ENCODE measurements at regions not wholly inside any gene's neighbourhood (a gene's known extent, or its start where the extent isn't known, plus 50 kb on each side); places are given as distances from the start of the nearest gene placed in this dataset.

GRCh38 chr22:27650985-27651384 lies 150.6 kb downstream of the MN1 start:
- TF ChIP-seq, protein P1, sequence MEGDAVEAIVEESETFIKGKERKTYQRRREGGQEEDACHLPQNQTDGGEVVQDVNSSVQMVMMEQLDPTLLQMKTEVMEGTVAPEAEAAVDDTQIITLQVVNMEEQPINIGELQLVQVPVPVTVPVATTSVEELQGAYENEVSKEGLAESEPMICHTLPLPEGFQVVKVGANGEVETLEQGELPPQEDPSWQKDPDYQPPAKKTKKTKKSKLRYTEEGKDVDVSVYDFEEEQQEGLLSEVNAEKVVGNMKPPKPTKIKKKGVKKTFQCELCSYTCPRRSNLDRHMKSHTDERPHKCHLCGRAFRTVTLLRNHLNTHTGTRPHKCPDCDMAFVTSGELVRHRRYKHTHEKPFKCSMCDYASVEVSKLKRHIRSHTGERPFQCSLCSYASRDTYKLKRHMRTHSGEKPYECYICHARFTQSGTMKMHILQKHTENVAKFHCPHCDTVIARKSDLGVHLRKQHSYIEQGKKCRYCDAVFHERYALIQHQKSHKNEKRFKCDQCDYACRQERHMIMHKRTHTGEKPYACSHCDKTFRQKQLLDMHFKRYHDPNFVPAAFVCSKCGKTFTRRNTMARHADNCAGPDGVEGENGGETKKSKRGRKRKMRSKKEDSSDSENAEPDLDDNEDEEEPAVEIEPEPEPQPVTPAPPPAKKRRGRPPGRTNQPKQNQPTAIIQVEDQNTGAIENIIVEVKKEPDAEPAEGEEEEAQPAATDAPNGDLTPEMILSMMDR (IDR thresholded peaks at IDR 0.05): no peak
- TF ChIP-seq POLR2A (IDR thresholded peaks at IDR 0.05) (no peak), POLR2AphosphoS5 (IDR thresholded peaks at IDR 0.05; ENCODE audit: insufficient read depth in 1 of 2, low read depth in 1 of 2) (no peak)

All from vagina (tissue), 2 donors.